GM18520 (cell line): ENCODE measurements at regions not wholly inside any gene's neighbourhood (a gene's known extent, or its start where the extent isn't known, plus 50 kb on each side); places are given as distances from the start of the nearest gene placed in this dataset.
"Not testable (repeated sequence)": the region's sequence is repeated elsewhere in the genome, so short reads cannot be mapped to it uniquely, and the experiment has no call there.

ENCODE experiments used
- ATAC-seq: cut with Tn5 transposase; IDR thresholded peaks from one replicate; pipeline ENCODE4 v1.9.1; 2021; ENCODE audit not compliant: unreplicated experiment

- ATAC-seq = no peak
These were observed 1624.9 kb upstream of the CELF4 start for GRCh38 chr18:39190508-39190907.

GRCh38 chr18:39188278-39188677 is 1622.7 kb upstream of the CELF4 start:
- no peak for ATAC-seq

- no peak for ATAC-seq
These were observed 1620.4 kb upstream of the CELF4 start for GRCh38 chr18:39186008-39186407.

GRCh38 chr18:39184176-39184575 is 1618.6 kb upstream of the CELF4 start:
- no peak for ATAC-seq

- ATAC-seq = no peak
These were observed 1612.6 kb upstream of the CELF4 start for GRCh38 chr18:39178166-39178565.

GRCh38 chr18:39172695-39173421 is 1607.3 kb upstream of the CELF4 start:
- no peak for ATAC-seq

- ATAC-seq = no peak
These were observed 1603.1 kb upstream of the CELF4 start for GRCh38 chr18:39168723-39169122.

- no peak for ATAC-seq
These were observed 1602.4 kb upstream of the CELF4 start for GRCh38 chr18:39167990-39168389.

GRCh38 chr18:39166776-39167175 is 1601.2 kb upstream of the CELF4 start:
- ATAC-seq = no peak

GRCh38 chr18:39162013-39162827 is 1596.6 kb upstream of the CELF4 start:
- ATAC-seq = no peak

GRCh38 chr18:39149211-39149806 is 1583.7 kb upstream of the CELF4 start:
- ATAC-seq = no peak

GRCh38 chr18:39134255-39134654 is 1568.7 kb upstream of the CELF4 start:
- no peak for ATAC-seq

GRCh38 chr18:39127538-39127937 is 1561.9 kb upstream of the CELF4 start:
- ATAC-seq = not testable (repeated sequence)

GRCh38 chr18:39113790-39114189 is 1548.2 kb upstream of the CELF4 start:
- ATAC-seq = no peak

GRCh38 chr18:39105104-39105503 is 1539.5 kb upstream of the CELF4 start:
- no peak for ATAC-seq

GRCh38 chr18:39072970-39073369 is 1507.4 kb upstream of the CELF4 start:
- no peak for ATAC-seq

- no peak for ATAC-seq
These were observed 1496.8 kb upstream of the CELF4 start for GRCh38 chr18:39062426-39062825.

- no peak for ATAC-seq
These were observed 1492.9 kb upstream of the CELF4 start for GRCh38 chr18:39058386-39059000.

GRCh38 chr18:39057423-39058064 is 1491.9 kb upstream of the CELF4 start:
- ATAC-seq = no peak

GRCh38 chr18:39053571-39053970 is 1488.0 kb upstream of the CELF4 start:
- no peak for ATAC-seq

GRCh38 chr18:39051013-39051412 is 1485.4 kb upstream of the CELF4 start:
- ATAC-seq = no peak
